ENCODE measurements at regions not wholly inside any gene's neighbourhood (a gene's known extent, or its start where the extent isn't known, plus 50 kb on each side); places are given as distances from the start of the nearest gene placed in this dataset.

DNA sequence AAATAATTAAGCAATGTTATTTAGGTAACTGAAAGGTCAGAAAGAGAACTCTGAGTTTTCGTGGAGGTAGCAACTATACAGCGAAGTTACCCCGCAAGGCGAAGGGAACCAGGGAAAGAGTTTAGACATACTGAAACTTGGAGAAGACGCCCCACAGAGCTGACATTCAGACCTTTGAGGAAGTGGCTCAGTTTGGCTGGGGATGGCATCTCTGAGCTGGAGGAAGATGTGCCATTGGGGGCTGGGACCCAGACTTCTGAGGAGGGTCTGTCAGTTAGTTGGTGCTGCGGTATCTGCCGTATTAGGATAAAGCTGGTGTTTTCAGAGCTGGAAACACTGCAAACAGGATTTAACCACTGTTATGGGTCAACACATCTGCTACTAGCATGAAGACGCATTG lies 156.6 kb downstream of the ANKRD50 start:
- H3K4me1 ChIP-seq (ENCODE audit: control insufficient read depth in 2 of 2, insufficient read depth in 2 of 2, low read length in 2 of 2), result no peaks in the 10 kb centered on the region
- no peaks in the 10 kb centered on the region for H3K36me3 ChIP-seq (ENCODE audit: control insufficient read depth in 2 of 2, insufficient read depth in 2 of 2, low read length in 2 of 2)
- no peak overlapping the region for H3K4me3 ChIP-seq (ENCODE audit: low read length in 2 of 2)
- H3K27ac ChIP-seq (ENCODE audit: low read depth in 2 of 2, low read length in 2 of 2), result no peak overlapping the region
- H3K9ac ChIP-seq (ENCODE audit: low read depth in 1 of 2, low read length in 2 of 2), result no peak overlapping the region
- H3K27me3 ChIP-seq (ENCODE audit: control insufficient read depth in 2 of 2, insufficient read depth in 2 of 2, low read length in 2 of 2), result no peaks in the 10 kb centered on the region
- H3K9me3 ChIP-seq (ENCODE audit: control insufficient read depth in 2 of 2, low read length in 2 of 2), result no peaks in the 10 kb centered on the region

DNA sequence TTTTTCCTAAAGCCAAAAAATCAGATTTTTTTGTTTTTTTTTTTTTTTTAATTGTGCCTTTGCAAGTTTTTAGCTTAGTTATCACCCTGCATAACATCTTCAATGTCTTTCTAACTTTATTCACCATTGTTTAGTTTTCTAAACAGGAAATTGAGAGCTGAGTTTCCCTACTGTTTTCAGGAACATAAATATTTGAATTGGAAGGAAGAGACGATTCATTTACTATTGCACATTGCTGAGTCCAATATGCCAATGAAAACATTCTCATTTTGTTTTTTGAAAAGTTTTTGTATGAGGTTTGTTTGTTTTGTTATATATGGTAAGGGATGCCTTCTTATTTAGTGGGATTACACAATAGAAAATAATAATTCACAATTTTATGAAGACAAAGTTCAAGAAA lies 148.4 kb downstream of the ANKRD50 start:
- H3K4me3 ChIP-seq (ENCODE audit: low read length in 2 of 2), result no peak overlapping the region
- H3K9me3 ChIP-seq (ENCODE audit: control insufficient read depth in 2 of 2, low read length in 2 of 2), result no peaks in the 10 kb centered on the region
- no peaks in the 10 kb centered on the region for H3K27me3 ChIP-seq (ENCODE audit: control insufficient read depth in 2 of 2, insufficient read depth in 2 of 2, low read length in 2 of 2)
- no peaks in the 10 kb centered on the region for H3K36me3 ChIP-seq (ENCODE audit: control insufficient read depth in 2 of 2, insufficient read depth in 2 of 2, low read length in 2 of 2)
- no peaks in the 10 kb centered on the region for H3K4me1 ChIP-seq (ENCODE audit: control insufficient read depth in 2 of 2, insufficient read depth in 2 of 2, low read length in 2 of 2)
- H3K9ac ChIP-seq (ENCODE audit: low read depth in 1 of 2, low read length in 2 of 2), result no peak overlapping the region
- H3K27ac ChIP-seq (ENCODE audit: low read depth in 2 of 2, low read length in 2 of 2), result no peak overlapping the region

DNA sequence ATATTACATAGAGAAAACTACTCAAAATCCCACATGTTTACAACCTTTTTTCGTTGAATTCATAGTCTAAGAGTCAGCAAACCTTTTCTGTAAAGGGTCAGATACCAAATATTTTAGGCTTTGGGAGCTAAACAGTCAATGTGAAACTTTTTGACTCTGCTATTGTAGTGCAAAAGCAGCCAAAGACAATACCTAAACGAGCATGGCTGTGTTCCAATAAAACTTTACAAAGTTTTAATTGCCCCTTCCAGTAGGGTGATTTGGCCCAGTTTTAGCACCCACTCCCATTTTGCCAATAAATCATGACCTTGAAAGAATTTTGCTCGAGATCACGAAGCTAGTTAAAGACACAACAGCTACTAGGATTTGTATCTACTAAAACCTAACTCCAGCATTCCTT lies 147.2 kb downstream of the ANKRD50 start:
- H3K4me1 ChIP-seq (ENCODE audit: control insufficient read depth in 2 of 2, insufficient read depth in 2 of 2, low read length in 2 of 2), result no peaks in the 10 kb centered on the region
- H3K36me3 ChIP-seq (ENCODE audit: control insufficient read depth in 2 of 2, insufficient read depth in 2 of 2, low read length in 2 of 2), result no peaks in the 10 kb centered on the region
- no peak overlapping the region for H3K9ac ChIP-seq (ENCODE audit: low read depth in 1 of 2, low read length in 2 of 2)
- no peak overlapping the region for H3K27ac ChIP-seq (ENCODE audit: low read depth in 2 of 2, low read length in 2 of 2)
- H3K4me3 ChIP-seq (ENCODE audit: low read length in 2 of 2), result no peak overlapping the region
- no peaks in the 10 kb centered on the region for H3K27me3 ChIP-seq (ENCODE audit: control insufficient read depth in 2 of 2, insufficient read depth in 2 of 2, low read length in 2 of 2)
- H3K9me3 ChIP-seq (ENCODE audit: control insufficient read depth in 2 of 2, low read length in 2 of 2), result no peaks in the 10 kb centered on the region

DNA sequence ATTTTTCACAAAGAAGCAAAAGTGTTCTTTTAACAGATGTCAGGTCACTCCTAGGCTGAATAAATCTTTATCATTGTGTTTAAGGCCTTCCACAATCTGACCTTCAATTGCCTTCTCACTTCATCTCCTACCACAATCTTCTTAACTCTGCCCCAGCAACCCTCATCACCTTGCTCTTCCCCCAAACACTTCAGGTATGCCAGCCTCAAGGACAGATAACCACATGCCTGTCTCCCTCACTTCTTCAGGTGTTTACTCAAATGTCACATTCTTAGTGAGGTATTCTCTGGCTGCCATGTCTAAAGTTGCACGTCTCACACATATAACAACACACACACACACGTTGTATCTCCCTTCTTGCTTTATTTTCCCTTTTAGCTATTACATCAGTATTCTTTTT lies 146.5 kb downstream of the ANKRD50 start:
- Histone ChIP-seq H3K4me1 (ENCODE audit: control insufficient read depth in 2 of 2, insufficient read depth in 2 of 2, low read length in 2 of 2) (no peaks in the 10 kb centered on the region), H3K4me3 (ENCODE audit: low read length in 2 of 2) (no peak overlapping the region), H3K9me3 (ENCODE audit: control insufficient read depth in 2 of 2, low read length in 2 of 2) (no peaks in the 10 kb centered on the region), H3K9ac (ENCODE audit: low read depth in 1 of 2, low read length in 2 of 2) (no peak overlapping the region), H3K36me3 (ENCODE audit: control insufficient read depth in 2 of 2, insufficient read depth in 2 of 2, low read length in 2 of 2) (no peaks in the 10 kb centered on the region), H3K27me3 (ENCODE audit: control insufficient read depth in 2 of 2, insufficient read depth in 2 of 2, low read length in 2 of 2) (no peaks in the 10 kb centered on the region), H3K27ac (ENCODE audit: low read depth in 2 of 2, low read length in 2 of 2) (no peak overlapping the region)

DNA sequence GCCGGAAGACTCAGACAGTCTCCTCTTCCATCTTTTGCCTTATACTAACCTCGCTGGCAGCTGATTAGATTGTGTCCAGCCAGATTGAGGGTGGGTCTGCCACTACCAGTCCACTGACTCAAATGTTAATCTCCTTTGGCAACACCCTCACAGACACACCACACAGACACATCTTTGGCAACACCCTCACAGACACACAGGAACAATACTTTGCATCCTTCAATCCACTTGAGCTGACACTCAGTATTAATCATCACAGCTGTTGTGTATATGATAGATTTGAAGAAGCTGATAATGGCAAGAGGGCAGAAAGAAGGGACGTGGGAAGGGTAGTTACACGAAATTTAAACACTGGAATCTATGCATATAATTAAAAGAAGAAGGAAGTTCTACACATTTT lies 139.5 kb downstream of the ANKRD50 start:
- Histone ChIP-seq H3K27me3 (ENCODE audit: control insufficient read depth in 2 of 2, insufficient read depth in 2 of 2, low read length in 2 of 2) (no peaks in the 10 kb centered on the region), H3K9me3 (ENCODE audit: control insufficient read depth in 2 of 2, low read length in 2 of 2) (no peaks in the 10 kb centered on the region), H3K36me3 (ENCODE audit: control insufficient read depth in 2 of 2, insufficient read depth in 2 of 2, low read length in 2 of 2) (no peaks in the 10 kb centered on the region), H3K4me1 (ENCODE audit: control insufficient read depth in 2 of 2, insufficient read depth in 2 of 2, low read length in 2 of 2) (no peaks in the 10 kb centered on the region), H3K9ac (ENCODE audit: low read depth in 1 of 2, low read length in 2 of 2) (no peak overlapping the region), H3K4me3 (ENCODE audit: low read length in 2 of 2) (no peak overlapping the region), H3K27ac (ENCODE audit: low read depth in 2 of 2, low read length in 2 of 2) (no peak overlapping the region)

DNA sequence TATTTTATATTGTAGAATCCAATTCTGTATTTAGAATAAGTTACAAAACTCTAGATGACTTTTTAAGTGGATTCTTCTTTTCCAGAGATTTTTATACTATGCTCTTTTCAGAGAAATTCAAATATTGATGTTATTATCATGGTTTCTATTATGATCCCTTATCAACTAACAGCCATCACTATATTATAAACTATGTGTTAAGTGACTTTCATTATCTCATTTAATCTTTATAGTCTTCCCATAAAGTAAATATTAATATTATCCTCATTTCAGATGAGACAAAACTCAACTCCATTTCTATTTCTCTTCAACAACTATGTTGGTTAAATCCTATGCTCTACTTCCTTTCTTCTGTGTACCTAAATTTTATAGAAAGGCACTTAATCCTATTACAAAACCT lies 132.6 kb downstream of the ANKRD50 start:
- Histone ChIP-seq H3K27ac (ENCODE audit: low read depth in 2 of 2, low read length in 2 of 2) (no peak overlapping the region), H3K4me1 (ENCODE audit: control insufficient read depth in 2 of 2, insufficient read depth in 2 of 2, low read length in 2 of 2) (no peaks in the 10 kb centered on the region), H3K9ac (ENCODE audit: low read depth in 1 of 2, low read length in 2 of 2) (no peak overlapping the region), H3K36me3 (ENCODE audit: control insufficient read depth in 2 of 2, insufficient read depth in 2 of 2, low read length in 2 of 2) (no peaks in the 10 kb centered on the region), H3K9me3 (ENCODE audit: control insufficient read depth in 2 of 2, low read length in 2 of 2) (no peaks in the 10 kb centered on the region), H3K4me3 (ENCODE audit: low read length in 2 of 2) (no peak overlapping the region), H3K27me3 (ENCODE audit: control insufficient read depth in 2 of 2, insufficient read depth in 2 of 2, low read length in 2 of 2) (no peaks in the 10 kb centered on the region)

DNA sequence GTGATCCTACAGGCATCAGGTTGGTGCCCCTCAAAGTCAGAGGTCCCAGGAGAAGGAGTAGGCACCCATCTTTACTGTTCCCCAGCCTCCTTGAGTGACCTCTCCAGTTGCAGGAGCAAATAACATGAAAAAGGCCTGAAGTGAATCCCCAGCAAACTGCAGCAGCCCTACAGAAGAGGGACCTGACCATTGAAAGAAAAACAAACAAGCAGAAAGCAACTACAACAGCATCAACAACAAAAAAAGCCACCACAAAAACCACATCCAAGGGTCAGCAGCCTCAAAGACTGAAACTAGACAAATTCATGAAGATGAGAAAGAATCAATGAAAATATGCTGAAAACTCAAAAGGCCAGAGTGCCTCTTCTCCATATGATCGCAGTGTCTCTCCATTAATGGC lies 128.7 kb downstream of the ANKRD50 start:
- Histone ChIP-seq H3K27me3 (ENCODE audit: control insufficient read depth in 2 of 2, insufficient read depth in 2 of 2, low read length in 2 of 2) (no peaks in the 10 kb centered on the region), H3K4me3 (ENCODE audit: low read length in 2 of 2) (no peak overlapping the region), H3K4me1 (ENCODE audit: control insufficient read depth in 2 of 2, insufficient read depth in 2 of 2, low read length in 2 of 2) (no peaks in the 10 kb centered on the region), H3K27ac (ENCODE audit: low read depth in 2 of 2, low read length in 2 of 2) (no peak overlapping the region), H3K9ac (ENCODE audit: low read depth in 1 of 2, low read length in 2 of 2) (no peak overlapping the region), H3K36me3 (ENCODE audit: control insufficient read depth in 2 of 2, insufficient read depth in 2 of 2, low read length in 2 of 2) (no peaks in the 10 kb centered on the region), H3K9me3 (ENCODE audit: control insufficient read depth in 2 of 2, low read length in 2 of 2) (no peaks in the 10 kb centered on the region)

DNA sequence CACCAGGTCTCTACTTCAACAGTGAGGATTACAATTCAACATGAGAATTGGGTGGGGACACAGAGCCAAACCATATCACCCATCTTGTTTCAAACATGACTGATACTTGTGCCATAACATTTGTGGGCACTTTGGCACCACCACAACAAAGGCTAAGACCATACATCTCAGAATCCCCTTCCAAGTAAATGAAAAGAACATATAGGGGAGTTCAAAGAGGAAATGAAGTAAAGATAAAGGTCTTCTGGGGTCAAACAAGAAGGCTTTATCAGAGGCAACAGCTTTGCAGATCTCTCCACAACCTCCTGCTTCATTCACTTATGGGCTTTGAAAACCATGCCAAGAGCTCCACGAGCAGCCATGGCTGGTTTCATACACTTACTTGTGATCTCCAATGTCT lies 122.7 kb downstream of the ANKRD50 start:
- H3K27me3 ChIP-seq (ENCODE audit: control insufficient read depth in 2 of 2, insufficient read depth in 2 of 2, low read length in 2 of 2), result no peaks in the 10 kb centered on the region
- H3K4me3 ChIP-seq (ENCODE audit: low read length in 2 of 2), result no peak overlapping the region
- no peaks in the 10 kb centered on the region for H3K36me3 ChIP-seq (ENCODE audit: control insufficient read depth in 2 of 2, insufficient read depth in 2 of 2, low read length in 2 of 2)
- H3K4me1 ChIP-seq (ENCODE audit: control insufficient read depth in 2 of 2, insufficient read depth in 2 of 2, low read length in 2 of 2), result no peaks in the 10 kb centered on the region
- H3K9me3 ChIP-seq (ENCODE audit: control insufficient read depth in 2 of 2, low read length in 2 of 2), result no peaks in the 10 kb centered on the region
- H3K9ac ChIP-seq (ENCODE audit: low read depth in 1 of 2, low read length in 2 of 2), result no peak overlapping the region
- H3K27ac ChIP-seq (ENCODE audit: low read depth in 2 of 2, low read length in 2 of 2), result no peak overlapping the region

DNA sequence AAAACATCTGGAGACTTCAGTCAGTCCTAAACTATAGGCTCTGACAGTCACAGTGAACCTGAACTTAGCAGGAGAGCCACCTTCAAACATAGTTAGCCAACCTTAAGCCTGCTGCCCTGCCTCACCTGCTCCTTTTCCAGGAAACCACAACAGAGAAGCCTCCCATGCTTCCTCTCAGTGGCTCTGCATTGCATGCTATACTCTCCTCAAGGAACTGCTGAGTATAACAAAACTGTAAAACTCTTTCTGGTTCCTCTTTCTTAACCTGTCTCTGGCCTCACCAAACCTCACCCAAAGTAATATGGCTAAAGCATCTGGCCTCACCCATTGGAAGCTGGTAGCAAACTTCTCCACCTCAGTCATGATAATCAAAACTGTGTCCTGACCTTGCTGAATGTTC lies 122.1 kb downstream of the ANKRD50 start:
- Histone ChIP-seq H3K4me1 (ENCODE audit: control insufficient read depth in 2 of 2, insufficient read depth in 2 of 2, low read length in 2 of 2) (no peaks in the 10 kb centered on the region), H3K36me3 (ENCODE audit: control insufficient read depth in 2 of 2, insufficient read depth in 2 of 2, low read length in 2 of 2) (no peaks in the 10 kb centered on the region), H3K27me3 (ENCODE audit: control insufficient read depth in 2 of 2, insufficient read depth in 2 of 2, low read length in 2 of 2) (no peaks in the 10 kb centered on the region), H3K4me3 (ENCODE audit: low read length in 2 of 2) (no peak overlapping the region), H3K27ac (ENCODE audit: low read depth in 2 of 2, low read length in 2 of 2) (no peak overlapping the region), H3K9ac (ENCODE audit: low read depth in 1 of 2, low read length in 2 of 2) (no peak overlapping the region), H3K9me3 (ENCODE audit: control insufficient read depth in 2 of 2, low read length in 2 of 2) (no peaks in the 10 kb centered on the region)

DNA sequence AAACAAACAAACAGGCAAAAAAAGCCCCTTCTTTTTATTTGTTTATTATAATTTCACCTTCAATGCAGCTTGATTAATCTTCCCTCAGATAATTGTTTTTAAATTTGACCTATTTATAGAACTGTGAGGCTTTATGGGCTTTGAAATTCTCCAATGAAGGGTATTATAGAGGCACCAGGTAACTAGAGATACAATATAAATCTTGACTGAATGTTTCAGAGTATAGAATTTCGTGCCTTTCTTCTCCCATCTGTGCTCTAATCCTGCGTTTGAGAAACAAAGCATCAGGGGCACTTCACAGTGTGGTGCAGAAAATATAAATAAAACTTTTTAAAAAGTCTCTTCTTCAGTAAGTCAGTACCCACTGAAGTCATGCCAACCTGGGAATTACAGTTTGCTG lies 120.9 kb downstream of the ANKRD50 start:
- Histone ChIP-seq H3K27ac (ENCODE audit: low read depth in 2 of 2, low read length in 2 of 2) (no peak overlapping the region), H3K4me3 (ENCODE audit: low read length in 2 of 2) (no peak overlapping the region)

DNA sequence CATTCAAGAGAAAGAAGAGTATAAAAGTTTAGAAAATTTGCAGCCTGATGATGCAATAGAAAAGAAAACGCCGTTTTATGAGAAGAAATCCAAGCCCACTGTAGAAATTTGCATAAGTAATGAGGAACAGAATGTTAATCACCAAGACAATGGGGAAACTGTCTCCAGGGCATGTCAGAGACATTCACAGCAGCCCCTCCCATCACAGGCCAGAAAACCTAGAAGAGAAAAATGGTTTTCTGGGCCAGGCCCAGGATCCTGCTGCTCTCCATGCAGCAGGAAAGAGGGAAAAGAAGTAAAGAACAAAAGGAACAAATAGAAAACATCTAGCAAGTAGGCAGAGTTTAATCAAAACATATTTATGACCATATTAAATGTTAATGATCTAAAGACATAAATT lies 119.0 kb downstream of the ANKRD50 start:
- Histone ChIP-seq H3K27me3 (ENCODE audit: control insufficient read depth in 2 of 2, insufficient read depth in 2 of 2, low read length in 2 of 2) (no peaks in the 10 kb centered on the region), H3K4me3 (ENCODE audit: low read length in 2 of 2) (no peak overlapping the region), H3K9me3 (ENCODE audit: control insufficient read depth in 2 of 2, low read length in 2 of 2) (no peaks in the 10 kb centered on the region), H3K27ac (ENCODE audit: low read depth in 2 of 2, low read length in 2 of 2) (no peak overlapping the region), H3K4me1 (ENCODE audit: control insufficient read depth in 2 of 2, insufficient read depth in 2 of 2, low read length in 2 of 2) (no peaks in the 10 kb centered on the region), H3K36me3 (ENCODE audit: control insufficient read depth in 2 of 2, insufficient read depth in 2 of 2, low read length in 2 of 2) (no peaks in the 10 kb centered on the region), H3K9ac (ENCODE audit: low read depth in 1 of 2, low read length in 2 of 2) (no peak overlapping the region)

More for the DNA sequence above, 120.9 kb downstream of the ANKRD50 start:
- no peaks in the 10 kb centered on the region for H3K27me3 ChIP-seq (ENCODE audit: control insufficient read depth in 2 of 2, insufficient read depth in 2 of 2, low read length in 2 of 2)
- no peaks in the 10 kb centered on the region for H3K36me3 ChIP-seq (ENCODE audit: control insufficient read depth in 2 of 2, insufficient read depth in 2 of 2, low read length in 2 of 2)
- no peak overlapping the region for H3K9ac ChIP-seq (ENCODE audit: low read depth in 1 of 2, low read length in 2 of 2)
- no peaks in the 10 kb centered on the region for H3K4me1 ChIP-seq (ENCODE audit: control insufficient read depth in 2 of 2, insufficient read depth in 2 of 2, low read length in 2 of 2)
- H3K9me3 ChIP-seq (ENCODE audit: control insufficient read depth in 2 of 2, low read length in 2 of 2), result no peaks in the 10 kb centered on the region
